ENCODE measurements at regions not wholly inside any gene's neighbourhood (a gene's known extent, or its start where the extent isn't known, plus 50 kb on each side); places are given as distances from the start of the nearest gene placed in this dataset.

DNA sequence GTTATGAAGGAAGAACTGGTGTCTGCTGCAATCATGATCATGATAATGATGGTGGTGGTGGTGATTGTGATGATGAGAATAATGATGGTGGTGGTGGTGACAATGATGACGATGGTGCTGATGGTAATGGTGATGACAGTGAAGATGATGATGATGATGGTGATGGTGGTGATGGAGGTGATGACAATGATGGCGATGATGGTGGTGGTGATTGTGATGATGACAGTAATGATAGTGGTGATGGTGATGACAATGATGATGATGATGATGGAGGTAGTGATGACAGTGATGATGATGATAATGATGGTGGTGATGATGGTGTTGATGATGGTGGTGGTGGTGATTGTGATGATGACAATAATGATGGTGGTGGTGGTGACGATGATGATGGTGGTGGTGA is 52.8 kb upstream of the ANO1 start:
- TF ChIP-seq CTCF (conservative IDR thresholded peaks at IDR 0.05; ENCODE audit: low read length) (no peak), EZH2phosphoT487 (IDR thresholded peaks at IDR 0.05; ENCODE audit: borderline replicate concordance) (no peak)
